ENCODE measurements at regions not wholly inside any gene's neighbourhood (a gene's known extent, or its start where the extent isn't known, plus 50 kb on each side); places are given as distances from the start of the nearest gene placed in this dataset.

DNA sequence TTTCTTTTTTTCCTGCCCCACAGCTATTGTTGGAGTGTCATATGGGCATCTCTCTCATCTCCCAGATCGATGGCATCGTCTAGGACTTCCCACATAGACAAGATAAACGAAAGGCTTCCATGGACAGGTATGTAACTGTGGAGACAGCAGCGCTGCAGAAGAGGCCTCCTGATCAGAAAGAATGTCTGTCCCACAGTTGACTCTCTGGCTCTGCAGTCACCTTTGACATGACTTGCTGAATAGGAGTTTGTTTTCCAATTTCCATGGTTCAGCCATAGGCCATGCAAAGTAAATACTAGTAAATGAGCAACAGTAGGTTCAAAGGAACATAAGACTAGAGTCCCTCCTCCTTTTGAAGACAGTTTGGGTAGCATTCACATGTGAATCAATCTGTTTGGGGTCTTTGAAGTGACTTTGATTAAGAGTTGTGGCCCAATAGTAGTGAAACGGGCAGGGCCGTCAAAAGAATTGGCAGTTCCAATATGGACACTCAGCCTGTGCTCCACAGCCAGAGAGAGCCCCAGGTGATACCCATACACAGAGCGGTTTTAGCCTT, 134.7 kb upstream of the IFNGR1 start:
- TF ChIP-seq CTCF (IDR thresholded peaks at IDR 0.05): no peak
- ATAC-seq (no peak), DNase-seq (no peak)
- no peaks in the 10 kb centered on the region for H3K36me3 ChIP-seq (ENCODE audit: low read depth)
- no peak overlapping the region for H3K4me3 ChIP-seq
- H3K4me1 ChIP-seq (ENCODE audit: low read depth): no peaks in the 10 kb centered on the region
- intact Hi-C loops (cut with DNase I, micrococcal nuclease): no loop called here
- H3K9me3 ChIP-seq: no peaks in the 10 kb centered on the region

DNA sequence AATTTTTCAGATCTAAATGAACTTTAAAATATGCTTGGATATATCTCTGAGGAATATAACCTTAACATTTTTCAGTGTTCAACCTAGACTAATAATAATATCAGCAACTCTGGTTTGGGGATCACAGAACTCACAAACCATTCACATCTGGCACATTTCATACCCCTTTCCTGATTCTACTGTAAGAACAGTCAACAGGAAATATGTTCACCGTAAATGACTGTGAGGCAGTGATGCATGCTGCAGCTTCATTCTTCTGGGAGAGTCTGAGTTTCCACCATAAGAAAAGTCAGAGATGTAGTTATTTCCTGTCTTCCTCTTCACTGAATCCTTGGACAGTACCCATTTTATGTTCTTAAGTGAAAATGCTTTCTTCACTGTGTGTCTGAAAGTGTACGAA, 134.2 kb upstream of the IFNGR1 start:
- Histone ChIP-seq H3K36me3 (ENCODE audit: low read depth) (no peaks in the 10 kb centered on the region), H3K4me1 (ENCODE audit: low read depth) (no peaks in the 10 kb centered on the region), H3K9me3 (no peaks in the 10 kb centered on the region), H3K4me3 (no peak overlapping the region)
- ATAC-seq (peak; percentile 57), DNase-seq (no peak)
- no peak for TF ChIP-seq CTCF (IDR thresholded peaks at IDR 0.05)
- intact Hi-C loops (cut with DNase I, micrococcal nuclease): no loop called here

- TF ChIP-seq CTCF (IDR thresholded peaks at IDR 0.05): no peak
- DNase-seq: peak in 1 of 3 donors; percentile 55
- intact Hi-C loops (cut with DNase I, micrococcal nuclease): no loop called here
- H3K4me1 ChIP-seq (ENCODE audit: low read depth): no peaks in the 10 kb centered on the region
- no peaks in the 10 kb centered on the region for H3K9me3 ChIP-seq
- peak; percentile 62 for ATAC-seq
- H3K4me3 ChIP-seq: no peak overlapping the region
- H3K36me3 ChIP-seq (ENCODE audit: low read depth): no peaks in the 10 kb centered on the region
Measured at GRCh38 chr6:137352859-137353258, 133.7 kb upstream of the IFNGR1 start.

- no peak for TF ChIP-seq CTCF (IDR thresholded peaks at IDR 0.05)
- intact Hi-C loops (cut with DNase I, micrococcal nuclease): no loop called here
- DNase-seq: no peak
- Histone ChIP-seq H3K9me3 (no peaks in the 10 kb centered on the region), H3K4me3 (no peak overlapping the region), H3K4me1 (ENCODE audit: low read depth) (no peaks in the 10 kb centered on the region), H3K36me3 (ENCODE audit: low read depth) (no peaks in the 10 kb centered on the region)
- ATAC-seq: no peak
Measured at GRCh38 chr6:137351890-137352289, 132.7 kb upstream of the IFNGR1 start.

- TF ChIP-seq CTCF (IDR thresholded peaks at IDR 0.05): no peak
- ATAC-seq (no peak), DNase-seq (no peak)
- Histone ChIP-seq H3K36me3 (ENCODE audit: low read depth) (no peaks in the 10 kb centered on the region), H3K9me3 (no peaks in the 10 kb centered on the region), H3K4me3 (no peak overlapping the region), H3K4me1 (ENCODE audit: low read depth) (no peaks in the 10 kb centered on the region)
- intact Hi-C loops (cut with DNase I, micrococcal nuclease): no loop called here
Measured at GRCh38 chr6:137350857-137351256, 131.7 kb upstream of the IFNGR1 start.

Measured in mucosa of descending colon (tissue), 3 donors.